Parathyroid adenoma (tissue), 2 donors: ENCODE measurements at regions not wholly inside any gene's neighbourhood (a gene's known extent, or its start where the extent isn't known, plus 50 kb on each side); places are given as distances from the start of the nearest gene placed in this dataset.

Source experiments
- H2AFZ ChIP-seq: fragments of 300-600 bp; sonication (generic); one replicate; pipeline ENCODE4 v1.7.0; 2017; ENCODE audit warnings: antibody characterized with exemption, mild to moderate bottlenecking
- H3K27ac ChIP-seq: fragments of 300-600 bp; sonication (generic); one replicate; pipeline ENCODE4 v1.7.0; 2017
- H3K27me3 ChIP-seq: fragments of 300-600 bp; sonication (generic); one replicate; pipeline ENCODE4 v1.7.0; 2017; ENCODE audit warnings: low read length; ENCODE audit not compliant: control insufficient read depth, insufficient read depth
- H3K36me3 ChIP-seq: fragments of 300-600 bp; sonication (generic); one replicate; pipeline ENCODE4 v1.7.0; 2017; ENCODE audit warnings: low read length; ENCODE audit not compliant: control insufficient read depth, insufficient read depth
- H3K4me1 ChIP-seq: fragments of 300-600 bp; sonication (generic); one replicate; pipeline ENCODE4 v1.7.0; 2017; ENCODE audit warnings: control low read depth
- H3K4me2 ChIP-seq: fragments of 300-600 bp; sonication (generic); one replicate; pipeline ENCODE4 v1.7.0; 2017; ENCODE audit warnings: low read length
- H3K4me3 ChIP-seq: fragments of 300-600 bp; sonication (generic); one replicate; pipeline ENCODE4 v1.7.0; 2017; ENCODE audit warnings: low read depth, low read length
- H3K79me2 ChIP-seq: fragments of 300-600 bp; sonication (generic); one replicate; pipeline ENCODE4 v1.7.0; 2017; ENCODE audit warnings: control low read depth
- H3K9ac ChIP-seq: fragments of 300-600 bp; sonication (generic); one replicate; pipeline ENCODE4 v1.7.0; 2017; ENCODE audit warnings: mild to moderate bottlenecking
- H3K9me3 ChIP-seq: fragments of 300-600 bp; sonication (generic); one replicate; pipeline ENCODE4 v1.7.0; 2017; ENCODE audit warnings: low read length; ENCODE audit not compliant: control insufficient read depth
- TF ChIP-seq, protein P1 (sequence below): fragments of 300-600 bp; sonication (generic); IDR thresholded peaks from one replicate; pipeline ENCODE4 v1.7.0; 2017; ENCODE audit warnings: antibody characterized with exemption, mild to moderate bottlenecking
- donor health status: primary hyperparathyroidism.

DNA sequence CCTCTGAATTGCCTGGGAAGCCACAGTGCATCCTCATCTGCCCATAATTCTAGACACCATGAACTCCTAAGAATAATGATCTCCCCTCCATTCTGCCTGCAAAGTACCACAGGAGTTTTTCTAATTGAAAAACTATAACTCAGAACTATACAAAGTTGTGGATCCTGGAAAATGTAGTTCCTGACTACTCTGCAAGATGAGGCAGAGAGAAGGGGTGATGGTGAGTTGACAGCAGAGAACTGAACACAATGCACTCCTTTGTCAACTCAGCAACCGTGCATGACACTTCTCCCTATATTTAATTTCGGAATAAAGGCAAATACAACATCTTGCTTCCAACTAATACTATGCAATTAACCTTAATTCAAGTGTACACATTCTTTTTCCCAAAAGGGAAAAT, 471.1 kb upstream of the FAM98A start:
- H3K4me2 ChIP-seq, result no peak overlapping the region
- H3K9ac ChIP-seq, result no peak overlapping the region
- no peaks in the 10 kb centered on the region for H3K79me2 ChIP-seq
- TF ChIP-seq, protein P1, sequence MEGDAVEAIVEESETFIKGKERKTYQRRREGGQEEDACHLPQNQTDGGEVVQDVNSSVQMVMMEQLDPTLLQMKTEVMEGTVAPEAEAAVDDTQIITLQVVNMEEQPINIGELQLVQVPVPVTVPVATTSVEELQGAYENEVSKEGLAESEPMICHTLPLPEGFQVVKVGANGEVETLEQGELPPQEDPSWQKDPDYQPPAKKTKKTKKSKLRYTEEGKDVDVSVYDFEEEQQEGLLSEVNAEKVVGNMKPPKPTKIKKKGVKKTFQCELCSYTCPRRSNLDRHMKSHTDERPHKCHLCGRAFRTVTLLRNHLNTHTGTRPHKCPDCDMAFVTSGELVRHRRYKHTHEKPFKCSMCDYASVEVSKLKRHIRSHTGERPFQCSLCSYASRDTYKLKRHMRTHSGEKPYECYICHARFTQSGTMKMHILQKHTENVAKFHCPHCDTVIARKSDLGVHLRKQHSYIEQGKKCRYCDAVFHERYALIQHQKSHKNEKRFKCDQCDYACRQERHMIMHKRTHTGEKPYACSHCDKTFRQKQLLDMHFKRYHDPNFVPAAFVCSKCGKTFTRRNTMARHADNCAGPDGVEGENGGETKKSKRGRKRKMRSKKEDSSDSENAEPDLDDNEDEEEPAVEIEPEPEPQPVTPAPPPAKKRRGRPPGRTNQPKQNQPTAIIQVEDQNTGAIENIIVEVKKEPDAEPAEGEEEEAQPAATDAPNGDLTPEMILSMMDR, result no peak
- no peak overlapping the region for H2AFZ ChIP-seq
- H3K36me3 ChIP-seq, result no peaks in the 10 kb centered on the region
- H3K4me1 ChIP-seq, result no peaks in the 10 kb centered on the region
- no peaks in the 10 kb centered on the region for H3K9me3 ChIP-seq
- H3K27me3 ChIP-seq, result no peaks in the 10 kb centered on the region
- no peak overlapping the region for H3K27ac ChIP-seq
- H3K4me3 ChIP-seq, result no peak overlapping the region

DNA sequence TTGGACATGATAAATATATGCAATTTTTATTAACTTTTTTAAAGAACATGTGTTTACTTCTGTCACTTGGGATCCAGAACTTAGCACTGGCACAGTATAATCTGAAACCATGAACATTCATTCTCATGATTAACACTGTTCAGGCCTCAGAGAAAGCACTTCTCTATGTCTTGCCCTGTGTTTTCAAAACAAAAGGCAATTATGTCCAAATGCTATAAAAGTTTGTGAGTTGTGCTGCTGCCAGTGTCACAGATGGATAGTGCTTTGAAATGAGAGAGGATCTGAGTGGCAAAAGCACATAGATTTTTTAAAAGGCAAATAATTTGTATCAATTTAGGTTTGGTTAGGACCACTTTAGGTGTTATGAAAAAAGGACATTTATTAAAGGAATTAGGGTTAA, 470.5 kb upstream of the FAM98A start:
- H2AFZ ChIP-seq, result no peak overlapping the region
- H3K9ac ChIP-seq, result no peak overlapping the region
- TF ChIP-seq, protein P1, result no peak

GRCh38 chr2:34050413-34050812, 451.3 kb upstream of the FAM98A start:
- no peak overlapping the region for H3K4me3 ChIP-seq
- no peaks in the 10 kb centered on the region for H3K9me3 ChIP-seq
- no peak overlapping the region for H3K9ac ChIP-seq
- no peaks in the 10 kb centered on the region for H3K79me2 ChIP-seq
- no peak overlapping the region for H3K4me2 ChIP-seq
- no peaks in the 10 kb centered on the region for H3K4me1 ChIP-seq
- no peak overlapping the region for H2AFZ ChIP-seq
- H3K27ac ChIP-seq, result no peak overlapping the region
- no peaks in the 10 kb centered on the region for H3K27me3 ChIP-seq
- no peaks in the 10 kb centered on the region for H3K36me3 ChIP-seq
- TF ChIP-seq, protein P1, result no peak

More for the DNA sequence above, 470.5 kb upstream of the FAM98A start:
- Histone ChIP-seq H3K79me2 (no peaks in the 10 kb centered on the region), H3K36me3 (no peaks in the 10 kb centered on the region), H3K4me1 (no peaks in the 10 kb centered on the region), H3K4me2 (no peak overlapping the region), H3K27ac (no peak overlapping the region), H3K4me3 (no peak overlapping the region), H3K9me3 (no peaks in the 10 kb centered on the region), H3K27me3 (no peaks in the 10 kb centered on the region)

- no peaks in the 10 kb centered on the region for H3K27me3 ChIP-seq
- no peak overlapping the region for H2AFZ ChIP-seq
- H3K4me3 ChIP-seq, result no peak overlapping the region
- no peak overlapping the region for H3K9ac ChIP-seq
- no peak overlapping the region for H3K4me2 ChIP-seq
- no peaks in the 10 kb centered on the region for H3K4me1 ChIP-seq
- TF ChIP-seq, protein P1, result no peak
- H3K36me3 ChIP-seq, result no peaks in the 10 kb centered on the region
- no peaks in the 10 kb centered on the region for H3K9me3 ChIP-seq
- H3K79me2 ChIP-seq, result no peaks in the 10 kb centered on the region
- H3K27ac ChIP-seq, result no peak overlapping the region
These were observed 446.1 kb upstream of the FAM98A start for GRCh38 chr2:34045101-34045655.

DNA sequence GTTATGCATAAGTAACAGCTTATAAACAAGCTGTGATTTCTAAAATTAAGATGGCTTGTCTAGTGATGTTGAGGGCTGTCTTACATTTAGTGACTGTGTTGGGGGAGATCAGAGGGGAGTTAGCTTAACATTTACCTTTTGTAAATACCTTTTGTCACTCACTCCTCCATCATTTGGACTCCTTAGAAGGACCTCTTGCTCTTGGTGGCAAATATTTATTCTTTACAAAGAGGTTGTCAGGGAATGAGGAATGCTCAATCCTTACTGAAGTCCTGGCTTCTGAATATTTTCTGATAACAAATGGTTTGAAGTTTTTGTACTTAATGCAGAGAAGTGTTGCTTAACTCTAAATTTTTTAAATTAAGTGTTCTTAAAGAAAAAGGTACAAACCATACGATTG, 438.8 kb upstream of the FAM98A start:
- TF ChIP-seq, protein P1, result no peak
- H3K9ac ChIP-seq, result no peak overlapping the region
- H3K27ac ChIP-seq, result no peak overlapping the region
- no peaks in the 10 kb centered on the region for H3K9me3 ChIP-seq
- no peak overlapping the region for H3K4me2 ChIP-seq
- H3K4me3 ChIP-seq, result no peak overlapping the region
- H3K27me3 ChIP-seq, result no peaks in the 10 kb centered on the region
- H3K36me3 ChIP-seq, result no peaks in the 10 kb centered on the region
- no peaks in the 10 kb centered on the region for H3K4me1 ChIP-seq
- H3K79me2 ChIP-seq, result no peaks in the 10 kb centered on the region
- no peak overlapping the region for H2AFZ ChIP-seq
